Keratinocyte (primary cell): ENCODE measurements at regions not wholly inside any gene's neighbourhood (a gene's known extent, or its start where the extent isn't known, plus 50 kb on each side); places are given as distances from the start of the nearest gene placed in this dataset.

Experiments
- DNase-seq: peaks from one replicate; pipeline ENCODE4 v3.0.0-alpha.2; 2011; ENCODE audit warnings: low read depth, missing footprints, low spot score
- FAIRE-seq: peaks from 2 replicates; lab custom pipeline; 2011; peaks lifted over from hg19 to GRCh38; lab: Jason Lieb, UNC
- H2AFZ ChIP-seq: 2 replicates; pipeline ENCODE4 v1.6.0; 2012; ENCODE audit warnings: low read length, control low read depth, inconsistent platforms; ENCODE audit not compliant: control insufficient read depth
- H3K27ac ChIP-seq: 2 replicates; pipeline ENCODE4 v1.5.1; 2011; ENCODE audit warnings: low read length; ENCODE audit not compliant: control insufficient read depth, insufficient read depth
- H3K27me3 ChIP-seq: 3 replicates; pipeline ENCODE4 v1.6.0; 2011; ENCODE audit warnings: low read length; ENCODE audit not compliant: control insufficient read depth, insufficient read depth; ENCODE audit errors: extremely low read depth
- H3K36me3 ChIP-seq, 2 experiments: 2 replicates in 1 of 2; 3 replicates in 1 of 2; pipeline ENCODE4 v1.5.1; 2011; ENCODE audit warnings: low read length in 2 of 2, mild to moderate bottlenecking in 1 of 2; ENCODE audit not compliant: control insufficient read depth in 2 of 2, insufficient read depth in 2 of 2; ENCODE audit errors: extremely low read depth in 1 of 2
- H3K4me1 ChIP-seq: 3 replicates; pipeline ENCODE4 v1.5.1; 2011; ENCODE audit warnings: low read length; ENCODE audit not compliant: control insufficient read depth, insufficient read depth; ENCODE audit errors: extremely low read depth
- H3K4me2 ChIP-seq: 3 replicates; pipeline ENCODE4 v1.6.0; 2011; ENCODE audit warnings: low read depth, low read length; ENCODE audit not compliant: control insufficient read depth, insufficient read depth; ENCODE audit errors: extremely low read depth
- H3K4me3 ChIP-seq, 3 experiments: fragments of 200-600 bp in 1 of 3; sonication (generic) in 1 of 3; 2 replicates in 2 of 3; 3 replicates in 1 of 3; pipeline ENCODE4 v1.5.1; 2011 to 2016; ENCODE audit warnings: low read length in 3 of 3, mild to moderate bottlenecking in 3 of 3, control low read depth in 2 of 3, inconsistent platforms in 1 of 3, low read depth in 1 of 3, mixed read lengths in 1 of 3, mixed run types in 1 of 3, moderate library complexity in 1 of 3; ENCODE audit not compliant: control insufficient read depth in 2 of 3, insufficient read depth in 2 of 3; ENCODE audit errors: extremely low read depth in 1 of 3
- H3K79me2 ChIP-seq: 2 replicates; pipeline ENCODE4 v1.6.0; 2012; ENCODE audit warnings: low read length; ENCODE audit not compliant: control insufficient read depth, insufficient read depth
- H3K9ac ChIP-seq: 3 replicates; pipeline ENCODE4 v1.6.0; 2011; ENCODE audit warnings: low read length; ENCODE audit not compliant: control insufficient read depth, insufficient read depth; ENCODE audit errors: extremely low read depth
- H3K9me1 ChIP-seq: 3 replicates; pipeline ENCODE4 v1.6.0; 2011; ENCODE audit warnings: low read length; ENCODE audit not compliant: control insufficient read depth, insufficient read depth; ENCODE audit errors: extremely low read depth
- H3K9me3 ChIP-seq: 2 replicates; pipeline ENCODE4 v1.5.1; 2012; ENCODE audit warnings: low read depth, low read length; ENCODE audit not compliant: control insufficient read depth
- H4K20me1 ChIP-seq: 3 replicates; pipeline ENCODE4 v1.6.0; 2011; ENCODE audit warnings: low read length; ENCODE audit not compliant: control insufficient read depth, insufficient read depth; ENCODE audit errors: extremely low read depth
- EZH2 ChIP-seq: IDR thresholded peaks from one replicate; pipeline ENCODE4 v1.6.1; 2012; ENCODE audit warnings: inconsistent platforms, mild to moderate bottlenecking, low read length, moderate library complexity
- dilution Hi-C: fragments of 300-500 bp; cut with MboI; formaldehyde crosslinking; loops from one replicate; pipeline ENCODE4 v1.7.0; 2020; ENCODE audit warnings: low sequenced_read_pairs; ENCODE audit not compliant: extremely low pct_ligation_motif_present
- TF ChIP-seq, protein P1 (sequence below), 3 experiments: IDR thresholded peaks in 1 of 3; conservative IDR thresholded peaks in 1 of 3; optimal IDR thresholded peaks in 1 of 3; 2 replicates in 2 of 3; 3 replicates in 1 of 3; pipeline versions ENCODE3 to v1.5.1; 2011; ENCODE audit warnings: low read length in 3 of 3, mild to moderate bottlenecking in 3 of 3, moderate library complexity in 2 of 3, control low read depth in 1 of 3, inconsistent platforms in 1 of 3; ENCODE audit not compliant: insufficient read depth in 2 of 3; ENCODE audit errors: extremely low read depth in 1 of 3

DNA sequence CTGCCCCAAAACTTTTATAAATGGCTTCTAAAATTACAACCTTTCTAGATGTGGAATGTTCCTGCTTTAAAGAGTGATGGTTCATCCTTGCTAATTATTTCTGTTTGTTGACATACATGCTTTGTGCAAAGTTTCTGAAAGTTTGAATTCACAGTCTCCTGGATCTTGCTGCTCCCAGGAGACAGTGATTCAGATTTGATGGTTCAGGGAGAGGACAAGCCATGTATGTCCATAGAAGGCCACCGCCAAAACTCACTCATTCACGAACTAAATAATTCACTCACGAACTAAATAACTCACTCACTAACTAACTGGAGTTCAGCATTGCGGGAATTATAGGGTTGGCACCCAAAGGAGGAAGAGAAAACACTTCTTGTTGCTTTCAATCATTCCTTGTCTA, 416.5 kb upstream of the ZEB2 start:
- no peak overlapping the region for H3K27ac ChIP-seq
- no peaks in the 10 kb centered on the region for H3K36me3 ChIP-seq
- H3K27me3 ChIP-seq: no peaks in the 10 kb centered on the region
- no peak for DNase-seq
- no peaks in the 10 kb centered on the region for H3K9me1 ChIP-seq
- no peak for FAIRE-seq
- H3K9ac ChIP-seq: no peak overlapping the region
- H3K79me2 ChIP-seq: no peaks in the 10 kb centered on the region
- no peak overlapping the region for H3K4me2 ChIP-seq
- H3K4me3 ChIP-seq: no peak overlapping the region
- TF ChIP-seq EZH2: no peak
- TF ChIP-seq, protein P1, sequence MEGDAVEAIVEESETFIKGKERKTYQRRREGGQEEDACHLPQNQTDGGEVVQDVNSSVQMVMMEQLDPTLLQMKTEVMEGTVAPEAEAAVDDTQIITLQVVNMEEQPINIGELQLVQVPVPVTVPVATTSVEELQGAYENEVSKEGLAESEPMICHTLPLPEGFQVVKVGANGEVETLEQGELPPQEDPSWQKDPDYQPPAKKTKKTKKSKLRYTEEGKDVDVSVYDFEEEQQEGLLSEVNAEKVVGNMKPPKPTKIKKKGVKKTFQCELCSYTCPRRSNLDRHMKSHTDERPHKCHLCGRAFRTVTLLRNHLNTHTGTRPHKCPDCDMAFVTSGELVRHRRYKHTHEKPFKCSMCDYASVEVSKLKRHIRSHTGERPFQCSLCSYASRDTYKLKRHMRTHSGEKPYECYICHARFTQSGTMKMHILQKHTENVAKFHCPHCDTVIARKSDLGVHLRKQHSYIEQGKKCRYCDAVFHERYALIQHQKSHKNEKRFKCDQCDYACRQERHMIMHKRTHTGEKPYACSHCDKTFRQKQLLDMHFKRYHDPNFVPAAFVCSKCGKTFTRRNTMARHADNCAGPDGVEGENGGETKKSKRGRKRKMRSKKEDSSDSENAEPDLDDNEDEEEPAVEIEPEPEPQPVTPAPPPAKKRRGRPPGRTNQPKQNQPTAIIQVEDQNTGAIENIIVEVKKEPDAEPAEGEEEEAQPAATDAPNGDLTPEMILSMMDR (optimal IDR thresholded peaks at IDR 0.05 in 1 of 3, IDR thresholded peaks at IDR 0.05 in 1 of 3, conservative IDR thresholded peaks at IDR 0.05 in 1 of 3; ENCODE audit: extremely low read depth in 1 of 3, insufficient read depth in 2 of 3, low read length in 3 of 3): no peak
- no peaks in the 10 kb centered on the region for H3K9me3 ChIP-seq
- H2AFZ ChIP-seq: no peak overlapping the region
- peaks cover 10% of the 10 kb centered on the region for H3K4me1 ChIP-seq
- dilution Hi-C loops: no loop called here
- H4K20me1 ChIP-seq: no peaks in the 10 kb centered on the region

DNA sequence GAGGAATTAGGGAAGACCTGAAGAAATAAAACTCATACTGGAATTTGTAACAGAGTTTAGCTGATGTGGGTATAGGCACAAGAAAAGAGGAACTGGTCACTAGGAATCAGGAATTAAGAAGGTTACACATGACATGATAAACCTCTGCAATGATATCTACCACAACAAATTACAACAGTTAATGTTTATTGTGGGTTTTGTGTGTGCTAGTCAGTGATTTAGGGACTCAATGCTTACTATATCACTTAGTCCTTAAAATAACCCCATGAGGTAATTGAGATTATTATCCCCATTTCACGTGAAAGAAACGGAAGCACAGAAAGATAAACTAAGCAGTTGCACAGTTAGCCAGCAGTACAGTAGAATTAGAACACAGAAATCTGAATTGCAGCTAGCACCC, 415.8 kb upstream of the ZEB2 start:
- no peak overlapping the region for H3K9ac ChIP-seq
- dilution Hi-C loops: no loop called here
- no peaks in the 10 kb centered on the region for H3K79me2 ChIP-seq
- no peak overlapping the region for H3K27ac ChIP-seq
- H3K9me1 ChIP-seq: no peaks in the 10 kb centered on the region
- no peak for TF ChIP-seq EZH2
- TF ChIP-seq, protein P1 (optimal IDR thresholded peaks at IDR 0.05 in 1 of 3, IDR thresholded peaks at IDR 0.05 in 1 of 3, conservative IDR thresholded peaks at IDR 0.05 in 1 of 3; ENCODE audit: extremely low read depth in 1 of 3, insufficient read depth in 2 of 3, low read length in 3 of 3): no peak
- no peaks in the 10 kb centered on the region for H4K20me1 ChIP-seq
- DNase-seq (no peak), FAIRE-seq (no peak)
- no peaks in the 10 kb centered on the region for H3K36me3 ChIP-seq
- peaks cover 10% of the 10 kb centered on the region for H3K4me1 ChIP-seq
- no peak overlapping the region for H3K4me3 ChIP-seq
- no peaks in the 10 kb centered on the region for H3K9me3 ChIP-seq
- no peak overlapping the region for H2AFZ ChIP-seq
- H3K4me2 ChIP-seq: no peak overlapping the region
- H3K27me3 ChIP-seq: no peaks in the 10 kb centered on the region
